ENCODE measurements at regions not wholly inside any gene's neighbourhood (a gene's known extent, or its start where the extent isn't known, plus 50 kb on each side); places are given as distances from the start of the nearest gene placed in this dataset.

GRCh38 chr16:5379954-5380353 lies 282.4 kb upstream of the EEF2KMT start:
- TF ChIP-seq CTCF (IDR thresholded peaks at IDR 0.05; ENCODE audit: low read depth, low read length): no peak
- TF ChIP-seq EZH2phosphoT487 (IDR thresholded peaks at IDR 0.05; ENCODE audit: low read depth): no peak
